ENCODE measurements at regions not wholly inside any gene's neighbourhood (a gene's known extent, or its start where the extent isn't known, plus 50 kb on each side); places are given as distances from the start of the nearest gene placed in this dataset.
"Not testable (repeated sequence)": the region's sequence is repeated elsewhere in the genome, so short reads cannot be mapped to it uniquely, and the experiment has no call there.

DNA sequence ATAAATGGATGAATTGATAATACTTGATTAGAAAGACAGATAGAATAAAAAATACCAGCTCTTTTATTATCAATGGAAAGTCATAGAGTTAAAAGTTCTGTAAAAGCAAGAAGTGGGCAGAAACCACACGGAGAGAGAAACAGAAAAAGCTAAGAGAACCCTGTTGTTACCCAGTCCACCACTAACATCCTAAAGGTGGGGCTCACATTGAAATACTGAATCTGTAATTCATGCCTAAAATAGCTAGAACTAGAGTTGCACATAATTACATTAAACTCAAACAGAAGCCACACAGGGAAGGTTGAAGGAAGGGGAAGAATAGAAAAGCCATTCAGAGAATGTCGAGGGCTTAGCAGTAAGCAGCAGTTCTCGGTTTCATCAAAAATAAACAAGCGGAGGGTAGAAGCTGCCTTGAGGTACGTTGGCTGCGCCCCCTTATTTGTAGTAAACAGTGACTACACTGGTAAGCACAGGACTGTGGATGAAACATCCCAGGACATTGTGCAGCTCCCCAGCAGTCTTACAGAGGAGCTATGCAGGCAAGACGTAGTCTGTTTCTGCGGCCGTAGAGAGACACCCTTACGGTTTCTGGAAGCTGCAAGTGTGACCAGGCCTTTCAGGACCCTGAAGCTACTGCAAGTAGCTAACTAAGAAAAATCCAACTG, 1247.0 kb upstream of the GYPC start:
- Histone ChIP-seq H3K4me1 (no peaks in the 10 kb centered on the region), H3K9me3 (no peaks in the 10 kb centered on the region), H3K27ac (no peak overlapping the region), H3K27me3 (no peaks in the 10 kb centered on the region), H3K4me3 (no peak overlapping the region), H3K36me3 (no peaks in the 10 kb centered on the region)
- no peak for TF ChIP-seq POLR2AphosphoS5 (IDR thresholded peaks at IDR 0.05; ENCODE audit: insufficient read depth in 1 of 2, low read depth in 1 of 2)
- TF ChIP-seq, protein P1, sequence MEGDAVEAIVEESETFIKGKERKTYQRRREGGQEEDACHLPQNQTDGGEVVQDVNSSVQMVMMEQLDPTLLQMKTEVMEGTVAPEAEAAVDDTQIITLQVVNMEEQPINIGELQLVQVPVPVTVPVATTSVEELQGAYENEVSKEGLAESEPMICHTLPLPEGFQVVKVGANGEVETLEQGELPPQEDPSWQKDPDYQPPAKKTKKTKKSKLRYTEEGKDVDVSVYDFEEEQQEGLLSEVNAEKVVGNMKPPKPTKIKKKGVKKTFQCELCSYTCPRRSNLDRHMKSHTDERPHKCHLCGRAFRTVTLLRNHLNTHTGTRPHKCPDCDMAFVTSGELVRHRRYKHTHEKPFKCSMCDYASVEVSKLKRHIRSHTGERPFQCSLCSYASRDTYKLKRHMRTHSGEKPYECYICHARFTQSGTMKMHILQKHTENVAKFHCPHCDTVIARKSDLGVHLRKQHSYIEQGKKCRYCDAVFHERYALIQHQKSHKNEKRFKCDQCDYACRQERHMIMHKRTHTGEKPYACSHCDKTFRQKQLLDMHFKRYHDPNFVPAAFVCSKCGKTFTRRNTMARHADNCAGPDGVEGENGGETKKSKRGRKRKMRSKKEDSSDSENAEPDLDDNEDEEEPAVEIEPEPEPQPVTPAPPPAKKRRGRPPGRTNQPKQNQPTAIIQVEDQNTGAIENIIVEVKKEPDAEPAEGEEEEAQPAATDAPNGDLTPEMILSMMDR (IDR thresholded peaks at IDR 0.05): no peak
- intact Hi-C loops (cut with DNase I): no loop called here
- DNase-seq (ENCODE audit: extremely low spot score in 2 of 2): no peak

DNA sequence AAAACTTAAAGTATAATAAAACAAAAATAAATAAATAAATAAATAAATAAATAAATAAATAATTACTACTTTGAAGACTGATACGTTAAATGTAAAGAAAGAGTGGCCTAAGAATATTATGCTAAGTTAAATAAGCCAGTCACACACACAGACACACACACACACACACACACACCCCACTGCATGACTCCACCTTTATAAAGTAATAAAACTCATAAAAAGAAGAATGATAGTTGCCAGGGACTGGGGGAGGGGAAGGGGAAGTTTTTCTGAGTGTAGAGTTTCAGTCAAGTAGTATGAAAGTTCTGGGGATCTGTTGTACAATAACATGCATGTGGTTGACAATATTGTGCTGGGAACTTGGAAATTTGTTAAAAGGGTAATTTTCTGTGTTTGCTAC, 1237.5 kb upstream of the GYPC start:
- no peak for TF ChIP-seq POLR2AphosphoS5 (IDR thresholded peaks at IDR 0.05; ENCODE audit: insufficient read depth in 1 of 2, low read depth in 1 of 2)
- no peak for TF ChIP-seq POLR2A (IDR thresholded peaks at IDR 0.05)
- TF ChIP-seq, protein P1 (IDR thresholded peaks at IDR 0.05): no peak
- no peak for DNase-seq (ENCODE audit: extremely low spot score in 2 of 2)
- intact Hi-C loops (cut with DNase I): no loop called here
- no peaks in the 10 kb centered on the region for H3K36me3 ChIP-seq
- no peaks in the 10 kb centered on the region for H3K4me1 ChIP-seq
- no peak overlapping the region for H3K27ac ChIP-seq
- H3K9me3 ChIP-seq: no peaks in the 10 kb centered on the region
- no peak overlapping the region for H3K4me3 ChIP-seq
- no peaks in the 10 kb centered on the region for H3K27me3 ChIP-seq

DNA sequence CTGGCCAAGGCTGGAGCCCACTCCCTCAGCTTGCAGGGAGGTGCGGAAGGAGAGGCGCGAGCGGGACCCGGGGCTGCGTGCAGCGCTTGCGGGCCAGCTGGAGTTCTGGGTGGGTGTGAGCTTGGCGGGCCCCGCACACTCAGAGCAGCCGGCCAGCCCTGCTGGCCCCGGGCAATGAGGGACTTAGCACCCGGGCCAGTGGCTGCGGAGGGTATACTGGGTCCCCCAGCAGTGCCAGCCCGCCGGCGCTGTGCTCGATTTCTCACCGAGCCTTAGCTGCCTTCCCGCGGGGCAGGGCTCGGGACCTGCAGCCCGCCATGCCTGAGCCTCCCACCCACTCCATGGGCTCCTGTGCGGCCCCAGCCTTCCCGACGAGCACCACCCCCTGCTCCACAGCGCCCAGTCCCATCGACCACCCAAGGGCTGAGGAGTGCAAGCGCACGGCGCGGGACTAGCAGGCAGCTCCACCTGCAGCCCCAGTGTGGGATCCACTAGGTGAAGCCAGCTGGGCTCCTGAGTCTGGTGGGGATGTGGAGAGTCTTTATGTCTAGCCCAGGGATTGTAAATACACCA, 1233.7 kb upstream of the GYPC start:
- H3K27me3 ChIP-seq; intact Hi-C loops (cut with DNase I); H3K9me3 ChIP-seq; H3K4me3 ChIP-seq; H3K4me1 ChIP-seq; H3K27ac ChIP-seq; DNase-seq (ENCODE audit: extremely low spot score in 2 of 2); H3K36me3 ChIP-seq: not testable (repeated sequence)

DNA sequence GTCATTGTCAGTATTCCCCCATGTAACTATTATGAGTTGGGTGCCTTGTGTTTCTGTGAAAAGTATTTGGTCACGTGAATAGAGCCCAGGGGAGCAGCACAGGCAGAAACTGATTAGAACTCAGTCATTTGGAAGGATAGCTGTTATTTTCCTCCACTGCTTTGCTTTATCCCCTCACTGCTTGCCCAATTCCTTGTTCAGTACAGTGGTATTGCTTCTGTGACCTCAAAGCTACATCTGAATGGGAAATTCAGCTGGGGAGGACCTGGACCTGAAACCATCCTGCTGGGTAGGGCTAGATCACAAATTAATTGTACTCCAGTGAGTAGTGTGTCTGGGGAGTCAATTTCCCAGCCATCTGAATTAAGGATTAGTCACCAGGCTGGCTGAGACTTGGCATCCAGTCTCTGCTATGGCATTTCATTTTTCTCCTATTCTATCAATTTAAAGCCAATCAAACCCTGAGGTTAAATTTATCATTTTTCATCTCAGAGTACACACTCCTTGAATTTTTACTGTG, 1231.6 kb upstream of the GYPC start:
- Histone ChIP-seq H3K27ac (no peak overlapping the region), H3K36me3 (no peaks in the 10 kb centered on the region), H3K9me3 (no peaks in the 10 kb centered on the region), H3K27me3 (no peaks in the 10 kb centered on the region), H3K4me1 (no peaks in the 10 kb centered on the region), H3K4me3 (no peak overlapping the region)
- intact Hi-C loops (cut with DNase I): no loop called here
- no peak for TF ChIP-seq POLR2A (IDR thresholded peaks at IDR 0.05)
- TF ChIP-seq, protein P1 (IDR thresholded peaks at IDR 0.05): no peak
- no peak for TF ChIP-seq POLR2AphosphoS5 (IDR thresholded peaks at IDR 0.05; ENCODE audit: insufficient read depth in 1 of 2, low read depth in 1 of 2)
- DNase-seq (ENCODE audit: extremely low spot score in 2 of 2): no peak

DNA sequence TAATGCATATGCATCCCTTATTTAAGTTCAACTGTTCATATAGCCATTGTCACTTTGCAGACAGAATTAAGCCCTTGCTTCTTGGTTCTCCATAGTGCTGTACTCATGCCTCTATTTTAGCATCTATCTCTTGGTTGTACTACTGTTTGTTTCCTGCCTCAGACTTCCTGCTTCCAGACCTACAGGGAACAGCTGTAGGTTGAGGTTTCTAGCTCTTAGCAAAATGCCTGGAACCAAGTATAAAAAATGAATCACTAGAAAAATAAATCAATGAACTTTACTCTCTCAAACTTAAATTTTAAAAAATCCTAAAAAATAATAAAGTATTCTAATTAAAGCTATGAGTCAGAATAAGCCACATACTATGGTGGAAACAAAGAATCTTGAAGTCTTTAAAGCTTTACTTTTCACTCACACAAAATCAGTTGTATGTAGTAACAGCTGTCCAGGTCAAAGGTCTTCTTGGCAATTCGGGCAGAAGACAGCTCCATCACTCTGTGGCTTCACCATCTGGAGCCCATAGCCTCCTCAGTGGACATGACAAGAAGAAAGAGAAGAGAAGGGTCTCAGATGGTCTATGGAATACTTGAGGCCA, 1228.1 kb upstream of the GYPC start:
- Histone ChIP-seq H3K27ac (no peak overlapping the region), H3K9me3 (no peaks in the 10 kb centered on the region), H3K27me3 (no peaks in the 10 kb centered on the region), H3K36me3 (no peaks in the 10 kb centered on the region), H3K4me1 (no peaks in the 10 kb centered on the region), H3K4me3 (no peak overlapping the region)
- TF ChIP-seq POLR2AphosphoS5 (IDR thresholded peaks at IDR 0.05; ENCODE audit: insufficient read depth in 1 of 2, low read depth in 1 of 2): no peak
- TF ChIP-seq POLR2A (IDR thresholded peaks at IDR 0.05): no peak
- TF ChIP-seq, protein P1 (IDR thresholded peaks at IDR 0.05): no peak
- intact Hi-C loops (cut with DNase I): no loop called here
- no peak for DNase-seq (ENCODE audit: extremely low spot score in 2 of 2)
